Jurkat, Clone E6-1 (cell line): ENCODE measurements at regions not wholly inside any gene's neighbourhood (a gene's known extent, or its start where the extent isn't known, plus 50 kb on each side); places are given as distances from the start of the nearest gene placed in this dataset.

ENCODE experiments used
- DNase-seq: peaks from one replicate; pipeline ENCODE4 v3.0.0-alpha.2; 2011; ENCODE audit warnings: low read depth, low spot score
- H3K4me3 ChIP-seq: 2 replicates; pipeline ENCODE4 v1.5.1; 2011; ENCODE audit warnings: mild to moderate bottlenecking, low read length, control low read depth, moderate library complexity

DNA sequence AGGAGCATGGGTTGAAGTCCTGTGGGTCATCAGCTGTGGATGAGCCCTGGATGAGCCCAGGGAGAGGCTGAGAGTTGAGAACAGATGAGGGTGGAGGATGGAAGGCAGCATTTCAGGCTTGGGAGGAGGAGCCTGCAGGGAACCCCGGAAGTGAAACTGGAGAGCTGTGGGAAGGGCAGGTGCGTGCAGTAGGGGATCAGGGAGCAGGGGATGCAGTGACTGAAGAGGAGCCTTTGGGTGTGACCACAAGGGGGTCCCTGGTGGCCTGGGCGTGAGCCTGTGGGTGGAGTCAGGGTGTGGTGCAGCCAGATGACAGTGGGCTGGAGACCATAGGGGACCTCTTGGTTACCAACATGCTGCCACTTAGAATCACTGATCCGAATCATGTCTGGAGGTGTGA lies 115.5 kb downstream of the PAPOLA start:
- no peak for DNase-seq
- H3K4me3 ChIP-seq = no peak overlapping the region

DNA sequence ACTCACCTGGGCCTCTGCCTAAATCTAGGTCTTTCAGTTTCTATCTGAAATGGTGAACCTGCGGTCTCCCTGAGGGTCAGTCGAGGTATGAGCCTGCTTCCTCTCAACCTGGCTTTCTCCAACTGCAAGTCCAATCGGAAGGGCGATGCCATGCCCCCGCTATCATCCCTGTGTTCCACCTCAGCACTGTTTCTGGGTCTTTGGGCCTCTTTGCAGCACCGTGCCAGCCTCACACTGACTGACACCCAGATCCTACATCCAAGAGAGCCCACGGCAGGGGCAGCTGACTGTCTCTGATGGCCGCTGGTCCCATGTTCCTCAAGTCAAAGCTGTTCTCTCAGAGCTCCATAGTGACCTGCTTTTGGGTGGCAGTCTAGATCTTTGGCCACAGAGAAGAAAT lies 120.7 kb downstream of the PAPOLA start:
- DNase-seq = no peak
- no peak overlapping the region for H3K4me3 ChIP-seq

DNA sequence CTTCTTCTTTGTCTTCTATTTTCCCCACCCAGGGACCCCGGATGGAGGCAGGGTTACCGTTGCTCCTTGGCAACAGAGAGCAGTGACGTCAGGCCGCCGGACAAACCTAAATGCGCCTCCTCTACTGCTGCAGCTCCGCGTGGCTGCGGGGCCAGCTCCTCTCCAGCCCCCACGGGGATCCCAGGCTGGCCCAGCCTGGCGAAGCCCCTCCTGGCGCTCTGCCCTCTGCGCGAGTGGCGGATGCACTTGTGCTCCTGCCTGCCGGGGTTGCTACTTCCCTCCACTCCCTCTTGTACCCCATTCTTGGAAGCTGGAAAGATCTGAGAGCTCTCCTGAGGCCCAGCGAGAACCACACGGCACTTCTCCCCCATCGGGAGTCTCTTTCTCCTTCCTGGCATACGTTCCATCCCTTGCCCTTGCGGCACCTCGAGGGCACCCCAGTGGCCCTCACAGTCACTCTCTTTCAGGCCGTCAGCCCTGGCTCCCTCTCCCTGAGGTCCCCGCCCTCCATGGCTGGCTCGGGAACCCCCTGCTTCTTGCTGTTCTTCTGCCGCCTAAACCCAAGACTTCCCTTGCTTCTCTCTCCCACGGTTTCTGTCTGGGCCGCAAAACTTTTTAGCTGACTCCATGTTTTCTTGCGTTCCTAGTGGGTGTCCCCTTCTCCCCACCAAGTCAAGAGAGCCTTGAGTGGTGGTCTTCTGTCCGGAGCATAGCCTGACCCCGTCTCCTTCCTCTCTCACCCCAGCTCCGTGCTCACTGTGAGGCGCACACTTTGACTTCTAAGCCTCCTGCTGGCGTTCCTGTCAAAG lies 121.7 kb downstream of the PAPOLA start:
- no peak overlapping the region for H3K4me3 ChIP-seq
- no peak for DNase-seq

DNA sequence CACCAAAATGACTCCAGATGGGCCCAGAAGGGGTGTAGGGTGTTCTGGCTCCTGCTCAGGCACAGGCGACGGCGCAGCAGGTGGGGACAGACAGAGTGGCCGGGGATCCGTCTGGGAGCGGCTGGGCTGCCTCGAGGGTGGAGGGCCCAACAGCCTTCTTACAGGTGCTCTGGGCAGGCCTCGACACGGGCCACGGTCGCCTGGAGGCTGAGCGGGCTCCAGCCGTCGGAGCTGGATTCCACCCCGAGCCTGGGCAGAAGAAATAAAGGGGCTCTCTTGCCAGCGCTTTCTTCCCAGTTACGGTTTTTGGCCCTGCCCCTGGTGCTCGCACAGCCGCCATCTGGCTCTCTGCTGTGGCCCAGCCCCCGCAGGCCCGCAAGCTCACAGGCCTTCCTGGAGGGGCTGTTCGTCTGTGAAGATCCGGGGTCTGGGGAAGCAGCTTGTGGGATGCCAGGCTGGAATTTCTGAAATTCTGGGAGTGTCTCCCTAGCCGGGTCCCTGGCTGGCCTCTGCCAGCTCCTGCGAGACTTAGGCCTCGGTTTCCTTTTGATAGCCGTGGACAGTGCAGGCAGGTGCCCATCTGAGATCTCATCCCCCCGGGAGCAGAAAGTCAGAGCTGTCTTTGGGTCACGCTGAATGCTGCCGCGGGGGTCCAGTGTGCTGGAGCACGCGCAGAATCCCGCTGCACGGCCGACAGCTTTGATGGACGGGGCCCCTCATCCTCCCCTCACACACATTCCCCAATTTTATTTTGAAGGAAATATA lies 122.7 kb downstream of the PAPOLA start:
- no peak for DNase-seq
- no peak overlapping the region for H3K4me3 ChIP-seq

DNA sequence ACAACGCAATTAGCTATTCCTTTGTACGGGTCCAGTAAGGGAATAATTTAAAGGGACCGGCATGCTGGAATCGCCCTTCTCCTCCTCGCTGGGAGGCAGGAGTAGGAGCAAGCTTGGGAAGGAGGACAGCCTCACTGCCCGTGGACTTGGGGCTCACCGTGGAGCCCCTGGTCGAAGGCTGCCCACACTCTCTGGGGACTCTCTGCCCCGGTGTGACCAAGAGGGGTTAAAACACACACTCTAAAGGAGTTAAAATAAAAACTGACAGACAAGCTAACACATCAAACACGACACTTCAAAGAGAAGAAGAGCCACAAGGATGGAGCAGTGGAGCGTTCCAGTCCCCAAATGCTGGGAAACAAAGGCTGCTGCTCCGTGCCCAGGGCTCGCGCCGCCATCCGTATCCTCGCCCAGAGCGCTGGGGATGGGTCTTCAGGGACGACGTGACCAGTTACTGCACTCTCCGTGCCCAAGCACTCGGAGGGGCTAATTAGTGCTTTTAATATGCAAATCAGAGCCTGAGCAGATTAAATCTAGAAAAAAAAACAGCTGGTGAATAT lies 123.3 kb downstream of the PAPOLA start:
- no peak overlapping the region for H3K4me3 ChIP-seq
- no peak for DNase-seq

DNA sequence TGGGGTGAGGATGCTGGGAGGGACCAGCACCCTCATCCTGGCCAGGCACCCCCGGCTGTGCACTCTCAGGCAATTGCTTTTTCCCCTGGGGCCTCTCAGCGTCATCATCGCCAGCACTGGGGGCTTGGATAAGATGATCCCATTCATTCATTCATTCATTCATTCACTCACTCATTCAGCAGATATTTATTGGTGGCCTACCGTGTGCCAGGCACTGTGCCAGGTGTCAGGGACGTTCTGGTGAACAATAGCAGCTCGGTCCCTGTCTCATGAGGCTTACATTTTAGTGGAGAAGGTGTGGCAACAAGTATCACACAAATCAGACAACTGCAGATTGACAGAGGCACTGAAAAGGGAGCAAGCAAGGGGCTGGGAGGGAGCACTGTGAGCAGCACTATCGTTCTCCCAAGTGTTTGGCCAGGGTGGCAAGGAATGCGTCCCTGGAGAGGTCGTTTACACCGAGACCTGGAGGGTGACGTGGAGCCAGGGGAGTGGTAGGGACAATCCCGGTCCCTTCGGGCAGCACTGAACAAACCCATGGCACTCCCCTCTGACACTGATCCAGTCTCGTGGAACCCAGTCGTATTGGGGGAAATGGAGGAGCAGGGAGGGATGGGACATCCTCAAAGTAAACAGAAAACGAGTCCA lies 124.1 kb downstream of the PAPOLA start:
- no peak overlapping the region for H3K4me3 ChIP-seq
- no peak for DNase-seq

DNA sequence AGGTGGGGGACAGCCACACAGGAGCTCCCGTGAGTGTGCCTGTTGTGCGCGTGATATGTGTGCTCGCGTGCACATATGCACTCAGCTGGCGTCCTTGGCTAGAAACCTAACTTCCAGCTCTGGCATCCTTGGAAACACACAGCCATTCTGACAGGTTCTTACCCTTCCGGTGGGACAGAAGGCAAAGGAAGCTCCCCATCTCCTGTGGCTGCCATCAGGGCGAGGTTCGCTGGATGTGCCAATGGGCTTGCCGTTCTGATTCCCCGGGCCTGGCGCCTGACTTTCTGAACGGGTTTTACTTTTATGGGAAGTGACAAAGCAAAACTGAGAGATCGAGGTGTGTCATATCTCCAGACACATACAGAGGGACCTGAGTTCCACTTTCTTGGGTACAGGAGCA lies 124.7 kb downstream of the PAPOLA start:
- H3K4me3 ChIP-seq = no peak overlapping the region
- DNase-seq = no peak

DNA sequence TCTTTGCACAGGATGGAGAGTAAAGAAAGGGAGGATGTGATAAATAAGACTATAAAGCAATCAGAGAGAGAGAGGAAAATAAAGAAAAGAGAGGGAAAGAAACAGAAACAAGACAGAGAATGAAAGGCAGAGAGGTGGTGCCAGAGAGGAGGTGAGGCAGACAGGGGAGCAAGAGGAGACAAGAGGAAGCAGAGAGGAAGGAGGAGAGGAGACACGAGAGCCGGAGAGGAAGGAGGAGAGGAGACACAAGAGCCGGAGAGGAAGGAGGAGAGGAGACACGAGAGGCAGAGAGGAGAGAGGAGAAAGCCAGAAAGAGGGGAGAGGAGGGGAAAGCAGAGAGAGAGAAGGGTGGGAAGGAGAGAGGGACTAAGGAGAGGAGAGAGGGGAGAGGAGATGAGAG lies 125.2 kb downstream of the PAPOLA start:
- no peak for DNase-seq
- no peak overlapping the region for H3K4me3 ChIP-seq

DNA sequence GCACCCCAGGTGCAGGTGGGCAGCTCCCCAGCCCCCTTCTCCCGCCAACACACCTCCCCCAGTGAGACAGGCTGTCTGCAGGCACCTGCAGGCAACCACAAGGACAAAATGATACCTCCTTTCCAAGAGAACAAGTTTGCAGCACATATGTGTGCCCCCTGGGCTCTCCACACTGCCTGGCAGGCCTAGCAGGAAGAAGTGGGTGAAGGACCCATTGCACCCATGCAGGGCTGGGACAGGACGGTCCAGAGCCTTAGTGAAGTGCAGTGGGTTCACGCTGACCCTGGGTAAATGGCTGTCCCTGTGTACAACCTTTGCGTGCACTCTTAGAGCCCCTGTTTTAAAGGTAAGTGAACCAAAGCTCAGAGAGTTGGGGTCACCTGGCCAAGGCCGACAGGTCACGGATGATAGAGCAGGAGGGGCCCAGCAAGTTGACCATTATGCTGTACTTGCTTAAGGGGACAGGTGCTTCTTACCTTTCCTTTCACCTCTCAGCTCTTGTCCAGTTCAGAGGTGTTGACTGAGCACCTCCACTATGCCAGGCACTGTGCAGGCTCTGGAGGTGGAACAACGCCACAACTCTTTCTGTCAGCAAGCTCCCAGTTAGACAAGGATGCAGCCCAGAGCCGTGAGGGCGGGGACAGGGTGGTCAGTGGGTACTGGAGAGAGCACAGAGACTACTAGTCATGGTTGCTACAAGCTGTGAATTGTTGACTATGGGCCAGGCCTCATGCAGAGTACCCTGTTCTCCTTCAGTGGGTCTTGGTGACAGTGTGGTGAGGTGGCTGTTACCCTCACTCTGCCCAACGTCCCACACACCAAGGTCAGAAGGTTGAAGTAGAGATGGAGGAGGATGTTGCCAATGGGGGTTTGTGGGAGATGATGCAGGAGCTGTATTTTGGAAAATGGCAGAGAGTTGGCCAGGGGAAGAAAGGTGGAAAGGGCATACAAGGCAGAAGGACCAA lies 125.9 kb downstream of the PAPOLA start:
- no peak overlapping the region for H3K4me3 ChIP-seq
- DNase-seq = no peak

DNA sequence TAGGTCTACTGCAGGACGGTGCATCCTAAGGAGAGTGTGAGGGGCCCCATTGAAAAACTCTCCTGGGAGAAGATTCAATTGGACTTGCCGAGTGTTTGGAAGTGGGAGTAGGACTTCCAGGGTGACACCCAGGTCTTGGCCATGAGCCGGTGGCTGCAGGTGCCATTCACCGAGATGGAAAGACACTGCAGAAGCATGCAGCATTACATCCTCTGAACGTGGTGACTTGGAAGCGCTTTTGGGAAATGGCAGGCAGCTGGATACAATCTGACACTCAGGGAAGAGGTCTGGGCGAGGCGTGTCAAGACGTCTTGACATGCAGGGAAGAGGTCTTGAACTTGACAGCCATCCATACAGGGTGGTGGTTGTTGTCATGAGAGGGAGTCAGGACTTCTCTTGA lies 126.9 kb downstream of the PAPOLA start:
- H3K4me3 ChIP-seq = no peak overlapping the region
- no peak for DNase-seq

DNA sequence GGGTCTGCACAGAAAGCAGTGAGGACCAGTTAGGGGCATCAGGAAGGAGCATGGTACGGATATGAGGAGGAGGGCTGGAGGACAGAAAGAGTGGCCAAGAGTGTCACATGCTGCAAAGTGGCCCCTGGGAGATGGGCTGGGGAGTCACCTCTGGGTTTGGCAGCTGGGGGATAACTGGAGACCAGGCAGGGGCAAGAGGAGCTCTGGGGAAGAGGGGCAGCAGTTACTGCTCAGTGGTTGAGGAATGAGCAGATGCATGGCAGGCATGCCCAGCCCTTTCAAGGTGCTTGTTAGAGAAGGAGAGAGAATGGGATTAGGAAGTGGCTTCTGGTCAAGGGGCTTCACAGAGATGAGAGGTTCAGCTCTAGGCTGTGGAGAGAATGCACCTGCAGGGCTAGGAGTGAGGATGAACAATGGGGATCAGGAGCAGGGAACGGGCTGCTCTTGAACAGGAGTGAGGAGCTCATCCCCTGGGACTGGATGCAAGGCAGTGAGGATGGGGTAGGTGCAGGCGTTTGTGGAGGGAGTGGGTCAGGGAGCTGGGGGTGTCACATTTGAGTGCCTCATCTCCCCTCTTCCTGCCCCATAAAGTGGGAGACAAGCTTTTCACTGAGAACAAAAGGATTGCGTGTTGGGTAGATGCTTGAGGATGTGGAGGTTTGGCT lies 127.5 kb downstream of the PAPOLA start:
- H3K4me3 ChIP-seq = no peak overlapping the region
- DNase-seq = no peak

DNA sequence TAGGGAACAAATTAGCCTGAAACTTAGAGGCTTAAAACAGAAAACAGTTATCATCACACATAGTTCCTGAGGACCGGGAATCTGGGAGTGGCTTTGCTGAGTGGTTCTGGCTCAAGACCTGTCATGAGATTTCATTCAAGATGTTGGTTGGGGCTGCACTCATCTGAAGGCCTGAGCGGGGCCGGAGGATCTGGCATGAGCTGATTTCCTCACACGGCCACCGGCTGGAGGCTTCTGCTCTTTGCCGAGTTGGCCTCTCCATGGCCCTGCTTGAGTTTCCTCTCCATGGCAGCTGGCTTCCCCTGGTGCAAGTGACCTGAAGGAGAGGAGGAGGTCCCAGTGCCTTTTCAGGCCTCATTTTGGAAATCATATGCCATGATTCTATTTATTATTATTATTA lies 128.1 kb downstream of the PAPOLA start:
- no peak for DNase-seq

DNA sequence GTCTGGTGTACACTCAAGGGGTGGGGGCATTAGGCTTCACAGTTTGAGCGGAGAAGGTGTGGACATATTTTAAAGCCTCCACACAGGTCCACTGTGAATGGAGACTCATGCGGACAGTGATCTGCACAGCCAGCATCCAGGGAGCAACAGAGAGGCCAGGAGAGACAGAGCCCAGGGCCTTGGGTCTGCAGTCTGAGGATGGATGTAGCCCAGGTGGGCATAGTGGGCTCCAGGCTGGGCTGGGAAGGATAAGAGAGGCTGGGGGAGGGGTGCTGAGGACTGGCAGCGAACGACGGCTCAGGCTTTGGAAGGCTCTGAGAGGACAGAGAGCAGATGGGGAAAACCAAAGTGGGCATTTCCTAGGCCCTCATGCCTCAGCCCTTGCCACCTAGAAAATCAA lies 128.8 kb downstream of the PAPOLA start:
- no peak overlapping the region for H3K4me3 ChIP-seq
- no peak for DNase-seq

More for the DNA sequence above, 128.1 kb downstream of the PAPOLA start:
- H3K4me3 ChIP-seq = no peak overlapping the region

DNA sequence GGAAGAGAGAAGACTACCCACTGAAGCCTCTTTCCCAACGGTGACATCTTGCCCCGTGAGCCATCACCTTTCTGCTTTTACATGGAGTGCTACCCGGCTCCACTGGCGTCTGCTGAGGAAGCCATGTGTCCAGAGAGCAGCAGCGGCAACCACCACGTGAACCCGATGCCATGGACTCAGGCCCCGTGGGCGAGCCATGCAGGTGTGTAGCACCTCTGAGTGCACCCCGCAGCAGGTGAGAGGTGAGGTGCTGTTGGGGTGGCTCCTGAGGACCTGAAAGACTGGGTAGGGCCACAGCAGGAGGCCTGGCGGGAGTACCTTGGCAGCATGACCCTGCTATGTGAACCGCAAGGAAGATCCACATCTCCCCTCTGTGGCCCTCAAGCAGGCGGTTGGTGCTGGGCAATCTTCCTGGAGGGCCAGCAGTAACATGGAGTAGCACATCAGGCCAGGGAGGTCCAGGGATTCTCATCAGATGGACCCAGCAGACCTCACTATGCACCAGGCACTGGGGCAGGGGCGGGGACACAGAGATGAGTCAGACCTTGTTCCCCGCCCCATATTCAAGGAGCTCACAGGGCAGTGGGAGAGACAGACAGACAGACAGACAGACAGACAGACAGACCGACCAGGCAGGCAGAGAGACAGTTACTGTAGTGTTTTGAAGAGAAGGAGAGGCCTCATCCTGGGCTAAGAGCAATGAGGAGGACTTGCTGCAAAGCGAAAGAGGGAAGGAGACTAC lies 129.6 kb downstream of the PAPOLA start:
- no peak overlapping the region for H3K4me3 ChIP-seq
- no peak for DNase-seq

DNA sequence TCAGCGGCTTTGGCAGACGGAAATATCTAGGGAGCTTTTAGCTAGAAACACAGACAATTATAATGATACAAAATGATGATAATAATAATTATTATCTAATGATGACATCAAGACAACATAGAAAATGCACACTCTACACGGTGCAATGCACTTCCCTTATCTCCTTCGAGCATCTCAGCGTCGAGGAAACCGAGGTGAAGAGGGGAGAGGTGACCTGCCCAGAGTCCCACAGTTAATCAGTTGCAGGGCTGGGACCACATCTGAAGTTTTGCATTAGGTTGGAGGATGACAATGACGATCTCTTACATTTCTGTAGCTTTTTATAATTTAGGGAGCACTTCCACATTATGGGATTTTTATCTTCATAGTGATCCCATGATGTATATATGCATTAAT lies 130.2 kb downstream of the PAPOLA start:
- no peak for DNase-seq

DNA sequence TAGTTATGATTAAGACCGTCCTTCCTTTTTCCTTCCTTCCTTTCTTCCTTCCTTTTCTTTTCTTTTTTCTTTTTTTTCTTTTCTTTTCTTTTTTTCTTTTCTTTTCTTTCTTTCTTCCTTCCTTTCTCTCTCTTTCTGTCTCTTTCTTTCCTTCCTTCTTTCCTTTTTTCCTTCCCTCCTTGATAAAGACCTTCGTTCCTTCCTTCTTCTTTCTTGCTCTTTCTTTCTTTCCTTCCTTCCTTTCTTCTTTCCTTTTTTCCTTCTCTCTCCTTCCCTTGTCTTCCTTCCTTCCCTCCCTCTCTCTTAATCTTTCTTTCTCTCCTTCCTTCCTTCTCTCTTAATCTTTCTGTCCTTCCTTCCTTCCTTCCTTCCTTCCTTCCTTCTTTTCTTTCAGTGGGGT lies 130.9 kb downstream of the PAPOLA start:
- H3K4me3 ChIP-seq = no peak overlapping the region
- DNase-seq = no peak

More for the DNA sequence above, 130.2 kb downstream of the PAPOLA start:
- no peak overlapping the region for H3K4me3 ChIP-seq

DNA sequence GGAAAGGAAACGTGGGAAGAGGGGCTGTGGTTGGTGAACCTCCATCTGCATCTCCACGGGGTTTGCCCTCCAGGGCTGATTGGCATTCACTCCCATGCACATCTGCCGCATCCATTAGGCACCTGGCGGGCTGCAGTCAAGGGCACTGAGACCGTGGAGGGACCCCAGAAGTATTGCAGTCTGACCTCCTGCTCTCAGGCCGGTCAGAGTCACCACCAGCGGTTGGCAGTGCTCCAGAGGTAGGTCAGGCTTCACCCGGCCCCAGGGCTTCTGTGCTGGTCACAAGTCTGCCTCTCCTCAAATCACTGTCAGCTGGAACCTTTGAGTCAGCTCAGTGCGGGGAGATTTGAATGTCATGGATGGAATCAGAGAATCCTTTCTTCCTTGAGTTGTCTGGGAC lies 132.3 kb downstream of the PAPOLA start:
- DNase-seq = no peak
- no peak overlapping the region for H3K4me3 ChIP-seq

DNA sequence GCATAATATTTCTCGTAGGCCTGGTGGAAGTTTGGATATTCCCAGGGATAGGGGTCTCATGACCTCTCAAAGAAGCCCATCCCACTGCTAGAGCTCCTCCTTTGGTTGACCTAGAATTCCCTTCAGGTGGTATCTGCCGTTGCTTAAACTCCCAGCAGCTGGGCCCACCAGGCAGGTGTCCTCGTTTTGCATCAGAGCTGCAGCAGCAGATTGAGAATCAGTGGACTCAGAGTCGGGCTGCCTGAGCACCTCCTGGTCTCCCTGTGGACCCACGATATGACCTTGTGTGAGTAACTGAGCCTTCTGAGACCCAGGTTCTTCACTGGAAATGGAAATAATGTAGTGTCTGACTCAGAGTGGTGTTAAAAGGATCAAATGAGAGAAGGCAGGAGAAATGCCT lies 132.7 kb downstream of the PAPOLA start:
- no peak for DNase-seq
- H3K4me3 ChIP-seq = no peak overlapping the region
